ENCODE measurements at regions not wholly inside any gene's neighbourhood (a gene's known extent, or its start where the extent isn't known, plus 50 kb on each side); places are given as distances from the start of the nearest gene placed in this dataset.

DNA sequence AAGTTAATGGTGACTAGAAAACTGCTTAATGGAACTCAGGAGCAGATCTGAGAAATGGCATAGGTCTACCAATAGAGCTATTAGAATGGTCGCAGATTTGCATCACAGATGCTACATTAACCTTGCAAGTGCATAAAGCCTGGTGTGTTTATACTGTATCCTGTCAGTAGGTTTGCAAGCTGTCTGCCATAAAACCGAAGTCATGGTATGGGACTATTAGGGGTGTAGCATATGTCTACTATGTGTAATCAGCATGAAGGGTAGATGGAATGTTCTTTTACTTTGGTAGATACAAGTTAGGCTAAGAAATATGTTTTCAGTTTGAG lies 574.2 kb upstream of the ADGRL2 start:
- TF ChIP-seq CTCF (IDR thresholded peaks at IDR 0.05; ENCODE audit: low read length) = no peak
- no peak for TF ChIP-seq EZH2 (IDR thresholded peaks at IDR 0.05; ENCODE audit: borderline replicate concordance, low read length)
